ENCODE measurements at regions not wholly inside any gene's neighbourhood (a gene's known extent, or its start where the extent isn't known, plus 50 kb on each side); places are given as distances from the start of the nearest gene placed in this dataset.

DNA sequence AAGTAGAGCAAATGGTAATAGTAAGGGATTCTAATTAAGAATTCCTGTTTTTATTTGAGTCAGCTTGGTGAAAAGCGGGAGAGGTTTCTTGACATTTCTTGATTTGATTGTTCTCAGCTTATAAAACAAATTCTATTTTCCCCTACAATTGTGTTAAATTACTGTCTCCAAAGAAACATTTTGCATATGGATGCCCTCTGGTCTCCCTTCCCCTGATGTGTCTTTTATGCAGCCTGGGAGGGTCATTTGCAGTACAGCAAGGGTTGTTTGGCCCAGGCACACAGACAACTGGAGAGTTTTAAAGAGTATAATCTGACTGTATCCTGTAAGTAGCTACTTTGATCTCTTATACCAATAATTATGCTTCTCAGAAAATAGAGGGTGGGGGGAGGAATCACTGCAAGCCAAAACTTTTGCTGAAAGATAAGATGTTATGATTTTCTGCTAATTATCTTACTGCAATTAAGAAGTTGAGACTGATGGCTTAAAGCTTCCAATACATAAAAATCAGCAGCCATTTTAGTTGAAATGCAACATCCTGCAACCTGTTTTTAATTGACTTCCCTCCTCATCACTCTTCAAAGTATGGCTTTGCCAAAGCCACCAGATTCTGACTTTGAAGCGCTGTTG, 204.1 kb upstream of the SEMA6A start:
- TF ChIP-seq, protein P1, sequence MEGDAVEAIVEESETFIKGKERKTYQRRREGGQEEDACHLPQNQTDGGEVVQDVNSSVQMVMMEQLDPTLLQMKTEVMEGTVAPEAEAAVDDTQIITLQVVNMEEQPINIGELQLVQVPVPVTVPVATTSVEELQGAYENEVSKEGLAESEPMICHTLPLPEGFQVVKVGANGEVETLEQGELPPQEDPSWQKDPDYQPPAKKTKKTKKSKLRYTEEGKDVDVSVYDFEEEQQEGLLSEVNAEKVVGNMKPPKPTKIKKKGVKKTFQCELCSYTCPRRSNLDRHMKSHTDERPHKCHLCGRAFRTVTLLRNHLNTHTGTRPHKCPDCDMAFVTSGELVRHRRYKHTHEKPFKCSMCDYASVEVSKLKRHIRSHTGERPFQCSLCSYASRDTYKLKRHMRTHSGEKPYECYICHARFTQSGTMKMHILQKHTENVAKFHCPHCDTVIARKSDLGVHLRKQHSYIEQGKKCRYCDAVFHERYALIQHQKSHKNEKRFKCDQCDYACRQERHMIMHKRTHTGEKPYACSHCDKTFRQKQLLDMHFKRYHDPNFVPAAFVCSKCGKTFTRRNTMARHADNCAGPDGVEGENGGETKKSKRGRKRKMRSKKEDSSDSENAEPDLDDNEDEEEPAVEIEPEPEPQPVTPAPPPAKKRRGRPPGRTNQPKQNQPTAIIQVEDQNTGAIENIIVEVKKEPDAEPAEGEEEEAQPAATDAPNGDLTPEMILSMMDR (conservative IDR thresholded peaks at IDR 0.05; ENCODE audit: low read length), result no peak
- TF ChIP-seq EZH2phosphoT487 (IDR thresholded peaks at IDR 0.05; ENCODE audit: borderline replicate concordance, low read depth, low read length), result no peak
